T47D (cell line): ENCODE measurements at regions not wholly inside any gene's neighbourhood (a gene's known extent, or its start where the extent isn't known, plus 50 kb on each side); places are given as distances from the start of the nearest gene placed in this dataset.
A peak's percentile ranks its signal among the peaks of the same experiment; 100 is the strongest.

Source experiments
- DNase-seq, 2 experiments: peaks; one replicate each; pipeline versions ENCODE4 v3.0.0 to v3.0.0-alpha.2; 2011 to 2012; ENCODE audit warnings: low read depth in 1 of 2, low spot score in 1 of 2
- JUND ChIP-seq: IDR thresholded peaks from 2 replicates; pipeline ENCODE4 v1.6.1; 2012; ENCODE audit warnings: low read depth
- in situ Hi-C: cut with HindIII; loops from 2 replicates; pipeline ENCODE4 v1.10.0; 2016; ENCODE audit warnings: low sequenced_read_pairs, low pct_unique_long_range_greater_than_20kb

DNA sequence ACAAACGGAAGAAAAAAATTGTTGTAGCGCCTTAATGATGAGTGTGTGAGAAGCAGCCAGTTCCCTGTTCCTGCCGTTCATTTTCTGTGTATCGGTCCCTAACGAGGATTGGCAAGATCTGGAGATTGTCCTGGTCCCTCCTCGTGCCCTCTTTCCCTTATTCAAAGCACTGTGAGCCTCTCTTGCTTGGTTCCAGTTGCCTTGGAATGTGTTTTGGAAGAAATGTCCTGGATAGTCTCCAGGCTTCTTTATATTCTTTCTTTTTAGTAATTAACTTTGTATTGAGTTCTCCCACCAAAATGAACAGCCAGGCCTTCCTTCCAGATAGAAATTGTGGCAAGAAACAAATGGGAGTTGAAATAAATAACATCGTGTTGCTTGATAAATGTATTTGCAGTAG lies 348.3 kb downstream of the CDH26 start:
- in situ Hi-C loops: no loop called here
- no peak for TF ChIP-seq JUND
- DNase-seq: no peak

DNA sequence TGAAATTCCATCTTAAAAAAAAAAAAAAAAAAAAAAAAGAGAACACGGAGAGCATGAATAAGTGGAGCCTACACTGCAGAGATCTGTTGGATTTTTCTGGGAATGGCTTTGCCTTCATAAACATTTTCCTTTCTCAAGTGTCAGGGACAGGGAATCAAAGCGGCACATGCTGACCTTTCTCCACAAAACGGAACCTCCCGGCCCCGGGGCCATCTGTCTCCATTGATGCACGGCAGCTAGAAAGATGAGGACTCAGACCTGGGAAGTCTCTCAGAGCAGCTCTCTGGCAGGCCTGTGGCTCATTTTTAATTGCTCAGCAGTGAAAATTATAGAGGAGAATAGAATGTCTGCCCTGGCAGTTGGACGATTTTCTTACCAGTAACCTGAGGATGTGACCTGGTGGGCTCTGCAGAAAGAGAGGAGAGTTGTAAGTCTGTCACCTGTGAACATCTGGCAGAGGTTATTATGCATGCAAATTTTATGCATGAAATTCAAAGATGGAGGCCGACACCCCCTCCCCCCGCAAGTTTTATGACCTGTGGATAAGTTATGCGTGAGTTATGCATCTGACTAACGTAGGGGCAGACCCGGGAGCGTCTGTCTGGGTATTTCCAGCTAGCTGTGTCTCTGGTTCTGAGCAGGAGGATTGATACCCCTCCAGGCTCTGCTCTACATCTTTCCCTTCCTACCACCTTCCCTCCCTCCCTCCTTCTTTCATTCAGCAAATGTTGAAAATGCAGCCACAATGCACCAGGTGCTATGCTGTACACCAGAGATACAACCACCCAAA lies 352.5 kb downstream of the CDH26 start:
- no peak for TF ChIP-seq JUND
- DNase-seq: no peak
- in situ Hi-C loops: no loop called here

DNA sequence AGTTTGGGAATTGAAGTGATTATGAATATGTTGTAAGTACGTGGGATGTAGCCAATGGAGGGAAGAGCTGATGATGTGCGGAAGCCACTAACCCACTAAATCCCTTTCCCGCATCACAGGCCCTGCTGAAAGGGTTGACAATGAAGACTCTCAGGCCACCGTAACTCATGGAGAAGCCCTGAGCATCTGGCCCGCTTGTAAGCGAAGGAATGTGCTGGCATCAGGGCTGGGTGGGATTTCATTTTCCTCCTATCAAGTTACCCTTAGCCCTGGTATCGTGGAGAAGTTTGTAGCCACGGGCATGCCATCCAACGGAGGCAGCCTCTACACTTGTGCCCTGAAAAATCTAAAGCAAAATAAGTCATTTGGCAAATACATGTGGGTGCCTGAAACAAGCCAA lies 355.0 kb downstream of the CDH26 start:
- in situ Hi-C loops: no loop called here
- TF ChIP-seq JUND: no peak
- DNase-seq: no peak

DNA sequence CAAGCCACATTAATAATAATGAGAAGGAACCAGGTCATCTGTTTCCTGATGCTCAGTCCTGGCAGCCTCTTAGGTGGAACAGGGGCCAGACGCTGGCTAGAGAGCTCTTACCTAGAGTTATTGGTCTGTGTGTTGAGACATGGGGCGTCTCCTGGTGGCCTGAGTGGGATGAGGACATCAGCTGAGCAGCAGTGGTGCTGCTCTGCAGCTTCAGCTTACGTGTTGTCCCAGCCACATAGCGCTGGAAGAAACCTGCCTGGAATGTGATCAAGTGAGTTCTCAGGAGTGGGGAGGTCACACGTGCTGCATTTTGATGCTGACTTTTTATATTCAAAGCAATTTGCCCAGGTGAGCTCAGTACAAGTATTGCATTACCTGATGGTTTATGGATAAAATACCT lies 355.4 kb downstream of the CDH26 start:
- TF ChIP-seq JUND: no peak
- peak in 1 of 2 experiments; percentile 49 for DNase-seq
- in situ Hi-C loops: no loop called here

DNA sequence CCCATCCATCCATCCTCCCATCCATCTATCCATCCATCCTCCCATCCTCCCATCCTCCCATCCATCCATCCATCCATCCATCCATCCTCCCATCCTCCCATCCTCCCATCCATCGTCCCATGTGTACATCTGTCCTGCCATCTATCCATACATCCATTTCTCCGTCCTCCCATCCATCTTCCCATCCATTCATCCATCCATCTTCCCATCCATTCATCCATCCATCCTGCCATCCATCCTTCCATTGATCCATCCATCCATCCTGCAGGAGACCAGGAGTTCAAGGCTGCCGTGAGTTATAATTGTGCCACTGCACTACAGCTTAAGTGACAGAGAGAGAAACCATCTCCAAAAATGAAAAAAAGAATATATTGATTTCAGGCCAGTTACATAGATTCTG lies 356.5 kb downstream of the CDH26 start:
- TF ChIP-seq JUND: no peak
- in situ Hi-C loops: no loop called here
- DNase-seq: no peak

DNA sequence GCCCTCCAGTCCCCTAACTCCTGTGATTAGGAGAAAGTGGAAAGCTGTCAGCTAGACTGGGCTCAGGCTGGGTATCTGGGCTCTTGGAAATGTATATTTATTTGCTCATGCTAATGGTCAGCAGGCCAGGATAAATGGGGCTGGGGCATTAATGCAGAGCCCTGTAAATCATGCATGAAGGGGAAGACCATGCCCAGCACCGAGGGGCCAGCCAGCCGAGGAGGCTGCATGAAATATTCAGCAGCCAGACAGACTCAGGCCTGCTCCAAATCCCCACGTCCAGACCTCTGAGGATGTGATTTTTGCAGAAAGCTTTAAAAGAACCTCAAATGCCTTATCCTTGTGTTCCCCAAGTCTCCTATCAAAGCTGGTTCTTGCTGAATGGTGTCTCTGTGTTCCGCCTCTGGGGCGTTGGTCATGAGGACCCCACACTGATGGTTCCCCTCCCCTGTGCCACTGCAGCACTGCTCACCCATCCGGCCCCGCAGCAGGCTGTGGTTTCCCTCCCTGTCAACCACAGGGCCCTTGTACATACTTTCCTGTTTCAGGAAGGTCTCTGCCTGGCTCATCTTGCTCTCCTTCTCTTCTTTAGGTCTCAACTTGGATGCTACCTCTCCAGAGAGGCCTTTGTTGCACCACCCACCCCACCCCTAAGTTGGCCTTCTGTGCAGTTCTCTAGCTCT lies 358.4 kb downstream of the CDH26 start:
- DNase-seq: no peak
- in situ Hi-C loops: no loop called here
- no peak for TF ChIP-seq JUND

DNA sequence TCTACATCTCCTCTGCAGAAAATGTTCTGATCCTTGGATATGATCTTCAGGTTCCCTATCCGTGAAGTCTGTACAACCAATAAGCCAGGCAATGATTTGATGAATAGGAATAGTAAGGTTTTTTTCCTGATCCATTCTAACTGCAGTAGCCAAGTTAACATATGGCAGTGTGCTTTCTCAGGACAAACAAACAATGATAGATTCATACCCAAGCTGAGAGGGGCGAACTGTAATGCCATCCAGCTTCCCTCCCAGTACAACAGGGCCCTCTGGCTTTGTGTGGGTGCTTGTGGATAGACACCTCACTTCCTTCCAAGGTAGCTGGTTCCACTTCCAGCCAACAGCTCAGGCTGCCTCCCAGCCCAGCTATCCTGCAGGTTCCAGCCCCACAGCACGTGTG lies 359.2 kb downstream of the CDH26 start:
- TF ChIP-seq JUND: no peak
- in situ Hi-C loops: no loop called here
- DNase-seq: no peak

DNA sequence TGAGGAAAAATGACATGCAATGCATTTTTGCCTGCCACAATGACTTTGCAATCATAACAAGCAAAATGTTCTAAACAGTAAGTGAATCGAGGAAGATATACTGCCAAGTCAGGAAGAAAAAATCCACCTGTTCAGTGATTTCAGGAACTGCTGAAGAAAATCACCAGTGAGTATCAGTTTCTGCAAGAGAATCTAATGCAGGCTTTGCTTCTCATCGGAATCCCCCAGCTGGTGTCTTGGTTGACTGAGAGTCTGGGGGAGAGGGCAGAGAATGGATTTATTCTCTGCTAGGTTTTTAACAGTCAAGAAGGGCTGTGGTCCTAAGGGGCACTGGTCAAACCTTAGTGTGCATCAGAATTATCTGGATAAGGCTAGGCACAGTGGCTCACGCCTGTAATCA lies 363.4 kb downstream of the CDH26 start:
- DNase-seq: no peak
- no peak for TF ChIP-seq JUND
- in situ Hi-C loops: no loop called here

DNA sequence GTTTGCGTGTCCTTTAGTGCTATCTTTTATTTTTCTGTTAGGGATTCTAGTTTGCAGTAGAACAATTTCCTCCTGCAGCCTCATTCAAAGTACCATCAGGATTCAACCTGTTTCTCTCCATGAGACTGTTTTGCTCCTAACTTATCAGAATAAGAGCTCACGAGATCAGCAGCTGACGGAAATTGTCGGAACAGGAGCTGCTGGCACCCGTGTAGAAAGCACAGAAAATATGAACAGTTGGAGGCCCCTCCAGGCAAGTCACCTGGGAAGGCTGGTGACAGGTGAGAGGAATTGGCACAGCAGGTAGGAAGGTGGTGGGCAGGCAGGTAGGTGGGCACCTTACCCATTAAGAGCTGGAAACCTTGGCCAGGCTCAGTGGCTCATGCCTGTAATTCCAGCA lies 368.6 kb downstream of the CDH26 start:
- TF ChIP-seq JUND: no peak
- in situ Hi-C loops: no loop called here

DNA sequence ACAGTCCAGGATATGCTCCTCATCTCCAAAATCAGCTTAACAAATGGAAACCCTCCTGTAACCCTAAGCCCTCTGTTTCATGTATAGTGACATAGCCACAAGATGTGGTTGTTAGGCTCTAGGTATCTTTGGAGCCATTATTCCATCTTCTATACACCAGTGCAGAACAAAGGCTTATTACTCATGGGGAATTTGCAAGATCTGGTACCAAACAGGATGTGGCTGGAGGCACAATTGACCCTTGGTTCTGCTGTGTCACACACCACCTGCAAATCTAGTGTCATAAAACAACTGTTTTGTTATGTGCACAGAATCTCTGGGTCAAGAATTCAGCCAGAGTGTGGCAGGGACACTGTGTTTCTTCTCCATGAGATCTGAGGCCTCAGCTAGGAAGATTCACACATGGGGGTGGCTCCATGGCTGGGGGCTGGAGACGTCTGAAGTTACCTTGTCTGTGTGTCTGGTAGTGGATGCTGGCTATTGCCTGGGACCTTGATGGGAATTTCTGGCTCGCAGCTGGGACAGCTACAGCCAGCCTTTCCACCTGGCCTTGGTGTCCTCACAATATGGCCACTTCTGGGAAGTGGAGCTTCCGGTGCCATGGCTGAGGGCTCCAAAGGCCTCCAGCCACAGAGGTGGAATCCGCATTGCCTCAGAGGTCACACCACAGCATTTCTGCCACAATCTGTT lies 369.9 kb downstream of the CDH26 start:
- TF ChIP-seq JUND: no peak
- DNase-seq: no peak
- in situ Hi-C loops: no loop called here

More for the DNA sequence above, 368.6 kb downstream of the CDH26 start:
- no peak for DNase-seq

DNA sequence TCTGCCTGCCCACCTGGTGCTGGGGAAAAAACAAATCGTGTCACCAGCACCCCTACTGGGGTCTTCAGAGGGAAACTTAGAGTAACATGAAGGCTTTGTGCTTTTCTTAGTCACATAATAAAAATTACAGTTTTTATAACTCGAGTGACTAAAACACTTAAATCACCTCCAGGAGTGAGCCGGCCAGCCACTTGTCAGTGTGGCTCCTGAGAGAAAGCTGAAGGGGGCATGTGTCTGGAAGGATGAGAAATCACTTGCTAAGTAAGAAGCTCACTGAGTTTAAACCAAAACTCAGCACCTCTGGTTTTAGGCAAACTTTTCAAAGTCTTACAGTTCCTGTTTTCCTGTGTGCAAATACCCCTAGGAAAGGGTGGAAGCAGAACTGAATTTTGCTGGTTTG lies 372.2 kb downstream of the CDH26 start:
- DNase-seq: no peak
- in situ Hi-C loops: no loop called here
- TF ChIP-seq JUND: no peak

DNA sequence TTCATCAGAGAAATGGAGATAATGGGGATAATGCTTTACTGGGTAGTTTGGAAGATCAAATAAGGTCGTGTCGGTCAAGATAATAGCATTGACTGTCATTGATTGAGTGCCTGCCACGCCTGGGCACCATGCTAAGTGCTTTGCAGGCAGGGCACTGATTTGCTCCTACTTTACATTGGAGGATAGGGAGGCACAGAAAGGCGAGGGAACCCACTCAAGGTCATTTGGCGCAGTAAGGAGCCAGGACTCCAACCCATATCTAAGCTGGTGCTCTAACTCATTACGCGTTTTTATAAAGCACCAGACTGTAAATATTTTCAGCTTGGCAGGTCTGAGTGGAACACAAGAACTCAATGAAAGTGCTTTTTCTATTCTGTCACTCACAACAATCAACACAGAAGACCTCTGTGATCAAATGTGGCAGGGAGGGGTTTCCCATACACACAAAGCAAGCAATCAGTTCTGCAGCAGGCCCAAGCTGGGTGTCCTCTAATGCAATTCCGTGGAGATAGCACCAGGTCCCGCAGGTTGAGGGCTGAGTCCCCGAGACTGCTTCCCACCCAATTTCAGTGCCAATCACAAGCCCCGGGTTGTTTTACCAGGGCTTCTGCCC lies 373.6 kb downstream of the CDH26 start:
- TF ChIP-seq JUND: no peak
- in situ Hi-C loops: no loop called here
- no peak for DNase-seq

DNA sequence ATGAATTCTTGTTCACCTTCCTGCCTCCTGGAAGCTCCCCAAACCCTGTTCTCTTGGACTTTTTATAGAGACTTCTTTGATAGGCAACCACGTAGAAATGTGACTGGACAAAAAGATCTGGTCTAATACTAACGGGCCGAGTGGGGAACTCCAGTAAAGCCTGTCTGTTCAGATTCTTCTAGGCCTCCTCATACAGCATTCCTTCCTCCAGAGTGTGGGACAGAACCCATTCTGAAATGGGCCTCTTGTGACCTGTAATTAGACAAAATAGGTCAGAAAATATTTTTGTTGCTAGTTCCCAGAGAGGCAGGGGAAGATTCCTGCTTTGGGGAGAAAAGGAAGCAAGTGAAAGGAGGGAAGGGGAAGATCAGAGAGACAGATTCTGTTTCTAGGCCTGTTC lies 374.3 kb downstream of the CDH26 start:
- peak in 1 of 2 experiments; percentile 68 for DNase-seq
- in situ Hi-C loops: no loop called here
- TF ChIP-seq JUND: no peak
